8988T (cell line): ENCODE measurements at regions not wholly inside any gene's neighbourhood (a gene's known extent, or its start where the extent isn't known, plus 50 kb on each side); places are given as distances from the start of the nearest gene placed in this dataset.
"Not testable (repeated sequence)": the region's sequence is repeated elsewhere in the genome, so short reads cannot be mapped to it uniquely, and the experiment has no call there.

ENCODE experiments used
- DNase-seq: peaks from one replicate; pipeline ENCODE4 v3.0.0; 2011

- no peak for DNase-seq
These were observed 1719.9 kb downstream of the GRIK2 start for GRCh38 chr6:103113416-103113815.

GRCh38 chr6:103107985-103108384, 1714.5 kb downstream of the GRIK2 start:
- no peak for DNase-seq

- no peak for DNase-seq
These were observed 1712.2 kb downstream of the GRIK2 start for GRCh38 chr6:103105686-103106085.

- DNase-seq: no peak
These were observed 1707.8 kb downstream of the GRIK2 start for GRCh38 chr6:103101267-103101666.

GRCh38 chr6:103092414-103092813, 1698.9 kb downstream of the GRIK2 start:
- DNase-seq: not testable (repeated sequence)

- no peak for DNase-seq
These were observed 1692.3 kb downstream of the GRIK2 start for GRCh38 chr6:103085801-103086200.

- no peak for DNase-seq
These were observed 1688.5 kb downstream of the GRIK2 start for GRCh38 chr6:103081876-103082630.

- no peak for DNase-seq
These were observed 1687.6 kb downstream of the GRIK2 start for GRCh38 chr6:103081126-103081525.

- no peak for DNase-seq
These were observed 1687.0 kb downstream of the GRIK2 start for GRCh38 chr6:103080497-103080896.

- no peak for DNase-seq
These were observed 1686.4 kb downstream of the GRIK2 start for GRCh38 chr6:103079867-103080266.

GRCh38 chr6:103062136-103062535, 1668.6 kb downstream of the GRIK2 start:
- DNase-seq: no peak

GRCh38 chr6:103047567-103047966, 1654.1 kb downstream of the GRIK2 start:
- DNase-seq: no peak

- DNase-seq: no peak
These were observed 1648.8 kb downstream of the GRIK2 start for GRCh38 chr6:103042336-103042735.

- no peak for DNase-seq
These were observed 1643.3 kb downstream of the GRIK2 start for GRCh38 chr6:103036846-103037245.

- DNase-seq: no peak
These were observed 1633.9 kb downstream of the GRIK2 start for GRCh38 chr6:103027271-103027931.

- no peak for DNase-seq
These were observed 1624.9 kb downstream of the GRIK2 start for GRCh38 chr6:103018426-103018825.

GRCh38 chr6:103017878-103018277, 1624.4 kb downstream of the GRIK2 start:
- DNase-seq: no peak

- no peak for DNase-seq
These were observed 1618.1 kb downstream of the GRIK2 start for GRCh38 chr6:103011605-103012004.

GRCh38 chr6:103002282-103002681, 1608.8 kb downstream of the GRIK2 start:
- DNase-seq: no peak

GRCh38 chr6:103001724-103002123, 1608.2 kb downstream of the GRIK2 start:
- no peak for DNase-seq

GRCh38 chr6:103000688-103001087, 1607.2 kb downstream of the GRIK2 start:
- no peak for DNase-seq

GRCh38 chr6:102995491-102995890, 1602.0 kb downstream of the GRIK2 start:
- no peak for DNase-seq

- no peak for DNase-seq
These were observed 1601.4 kb downstream of the GRIK2 start for GRCh38 chr6:102994866-102995265.

- DNase-seq: no peak
These were observed 1592.6 kb downstream of the GRIK2 start for GRCh38 chr6:102986086-102986485.

- no peak for DNase-seq
These were observed 1590.8 kb downstream of the GRIK2 start for GRCh38 chr6:102984357-102984756.
